SU-DHL-6 (cell line): ENCODE measurements at regions not wholly inside any gene's neighbourhood (a gene's known extent, or its start where the extent isn't known, plus 50 kb on each side); places are given as distances from the start of the nearest gene placed in this dataset.

Source experiments
- CTCF ChIP-seq: fragments of 200-600 bp; sonication (generic); IDR thresholded peaks from one replicate; pipeline ENCODE4 v1.5.1; 2017; ENCODE audit warnings: antibody characterized with exemption, mild to moderate bottlenecking, low read length, moderate library complexity; ENCODE audit not compliant: insufficient read depth, poor library complexity, severe bottlenecking
- EZH2phosphoT487 ChIP-seq: fragments of 200-600 bp; sonication (generic), shearing (Covaris generic); conservative IDR thresholded peaks from 2 replicates; pipeline ENCODE4 v1.6.1; 2018; ENCODE audit warnings: mild to moderate bottlenecking, antibody characterized with exemption, low read length, moderate library complexity, mixed read lengths

- TF ChIP-seq CTCF: no peak
- TF ChIP-seq EZH2phosphoT487: no peak
Measured at GRCh38 chr3:167051421-167051820, 328.7 kb downstream of the ZBBX start.
